MM.1S (cell line): ENCODE measurements at regions not wholly inside any gene's neighbourhood (a gene's known extent, or its start where the extent isn't known, plus 50 kb on each side); places are given as distances from the start of the nearest gene placed in this dataset.

Experiments used
- EZH2phosphoT487 ChIP-seq: fragments of 300-600 bp; sonication (generic); IDR thresholded peaks from 2 replicates; pipeline ENCODE4 v1.6.1; 2018; ENCODE audit warnings: antibody characterized with exemption, low read length
- TF ChIP-seq, protein P1 (sequence below): fragments of 300-600 bp; sonication (generic); IDR thresholded peaks from 2 replicates; pipeline ENCODE4 v1.5.1; 2016; ENCODE audit warnings: antibody characterized with exemption, low read length, mixed read lengths

DNA sequence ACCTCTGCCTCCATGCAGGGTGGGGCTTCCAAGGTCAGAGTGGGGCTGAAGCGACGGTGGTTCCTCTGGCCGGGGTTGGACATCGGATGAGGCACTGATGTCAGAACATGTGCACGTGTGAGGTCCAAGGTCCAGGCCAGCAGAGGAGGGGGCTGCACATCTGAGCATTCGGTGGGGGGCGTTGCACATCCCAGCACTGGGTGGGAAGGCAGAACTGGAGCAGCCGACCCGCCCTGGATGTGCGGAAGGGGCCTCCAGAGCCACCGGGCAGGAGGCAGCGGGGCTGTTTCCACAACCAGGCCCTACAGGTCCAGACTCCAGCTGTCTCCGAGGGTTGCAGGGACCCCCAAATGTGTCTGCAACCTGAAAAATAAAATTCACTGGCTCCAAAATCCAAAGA lies 271.0 kb downstream of the CTTN start:
- TF ChIP-seq EZH2phosphoT487, result no peak
- TF ChIP-seq, protein P1, sequence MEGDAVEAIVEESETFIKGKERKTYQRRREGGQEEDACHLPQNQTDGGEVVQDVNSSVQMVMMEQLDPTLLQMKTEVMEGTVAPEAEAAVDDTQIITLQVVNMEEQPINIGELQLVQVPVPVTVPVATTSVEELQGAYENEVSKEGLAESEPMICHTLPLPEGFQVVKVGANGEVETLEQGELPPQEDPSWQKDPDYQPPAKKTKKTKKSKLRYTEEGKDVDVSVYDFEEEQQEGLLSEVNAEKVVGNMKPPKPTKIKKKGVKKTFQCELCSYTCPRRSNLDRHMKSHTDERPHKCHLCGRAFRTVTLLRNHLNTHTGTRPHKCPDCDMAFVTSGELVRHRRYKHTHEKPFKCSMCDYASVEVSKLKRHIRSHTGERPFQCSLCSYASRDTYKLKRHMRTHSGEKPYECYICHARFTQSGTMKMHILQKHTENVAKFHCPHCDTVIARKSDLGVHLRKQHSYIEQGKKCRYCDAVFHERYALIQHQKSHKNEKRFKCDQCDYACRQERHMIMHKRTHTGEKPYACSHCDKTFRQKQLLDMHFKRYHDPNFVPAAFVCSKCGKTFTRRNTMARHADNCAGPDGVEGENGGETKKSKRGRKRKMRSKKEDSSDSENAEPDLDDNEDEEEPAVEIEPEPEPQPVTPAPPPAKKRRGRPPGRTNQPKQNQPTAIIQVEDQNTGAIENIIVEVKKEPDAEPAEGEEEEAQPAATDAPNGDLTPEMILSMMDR, result no peak
